ENCODE measurements at regions not wholly inside any gene's neighbourhood (a gene's known extent, or its start where the extent isn't known, plus 50 kb on each side); places are given as distances from the start of the nearest gene placed in this dataset.

GRCh38 chr4:24266951-24267722, 317.2 kb downstream of the DHX15 start:
- TF ChIP-seq CTCF (IDR thresholded peaks at IDR 0.05) = no peak
- DNase-seq = no peak
- Histone ChIP-seq H3K9ac (ENCODE audit: low read depth in 2 of 2, low read length in 2 of 2) (no peak overlapping the region), H3K27me3 (no peaks in the 10 kb centered on the region), H3K4me3 (no peak overlapping the region), H3K4me1 (no peaks in the 10 kb centered on the region), H3K27ac (no peak overlapping the region), H3K9me3 (no peaks in the 10 kb centered on the region), H3K36me3 (no peaks in the 10 kb centered on the region)
- intact Hi-C loops (cut with DNase I) = no loop called here

- no peaks in the 10 kb centered on the region for H3K9me3 ChIP-seq
- intact Hi-C loops (cut with DNase I) = no loop called here
- no peaks in the 10 kb centered on the region for H3K36me3 ChIP-seq
- no peak for DNase-seq
- H3K27me3 ChIP-seq = no peaks in the 10 kb centered on the region
- no peak overlapping the region for H3K4me3 ChIP-seq
- H3K9ac ChIP-seq (ENCODE audit: low read depth in 2 of 2, low read length in 2 of 2) = no peak overlapping the region
- no peak overlapping the region for H3K27ac ChIP-seq
- no peaks in the 10 kb centered on the region for H3K4me1 ChIP-seq
- TF ChIP-seq CTCF (IDR thresholded peaks at IDR 0.05) = no peak
Measured at GRCh38 chr4:24265989-24266388, 318.4 kb downstream of the DHX15 start.

GRCh38 chr4:24262616-24263015, 321.7 kb downstream of the DHX15 start:
- Histone ChIP-seq H3K4me1 (no peaks in the 10 kb centered on the region), H3K9me3 (no peaks in the 10 kb centered on the region)

GRCh38 chr4:24262084-24262483, 322.3 kb downstream of the DHX15 start:
- no peak for DNase-seq
- Histone ChIP-seq H3K27me3 (no peaks in the 10 kb centered on the region), H3K4me3 (no peak overlapping the region), H3K9ac (ENCODE audit: low read depth in 2 of 2, low read length in 2 of 2) (no peak overlapping the region), H3K4me1 (no peaks in the 10 kb centered on the region), H3K9me3 (no peaks in the 10 kb centered on the region), H3K27ac (no peak overlapping the region), H3K36me3 (no peaks in the 10 kb centered on the region)
- TF ChIP-seq CTCF (IDR thresholded peaks at IDR 0.05) = no peak
- intact Hi-C loops (cut with DNase I) = no loop called here

More at GRCh38 chr4:24262616-24263015, 321.7 kb downstream of the DHX15 start:
- no peak for TF ChIP-seq CTCF (IDR thresholded peaks at IDR 0.05)
- DNase-seq = no peak
- Histone ChIP-seq H3K27ac (no peak overlapping the region), H3K9ac (ENCODE audit: low read depth in 2 of 2, low read length in 2 of 2) (no peak overlapping the region), H3K27me3 (no peaks in the 10 kb centered on the region), H3K36me3 (no peaks in the 10 kb centered on the region), H3K4me3 (no peak overlapping the region)
- intact Hi-C loops (cut with DNase I) = no loop called here

GRCh38 chr4:24260923-24261564, 323.3 kb downstream of the DHX15 start:
- no peak for TF ChIP-seq CTCF (IDR thresholded peaks at IDR 0.05)
- Histone ChIP-seq H3K27ac (no peak overlapping the region), H3K9ac (ENCODE audit: low read depth in 2 of 2, low read length in 2 of 2) (no peak overlapping the region), H3K4me1 (no peaks in the 10 kb centered on the region), H3K9me3 (no peaks in the 10 kb centered on the region), H3K27me3 (no peaks in the 10 kb centered on the region), H3K4me3 (no peak overlapping the region), H3K36me3 (no peaks in the 10 kb centered on the region)
- DNase-seq = no peak
- intact Hi-C loops (cut with DNase I) = no loop called here

Data from colonic mucosa (tissue), 4 donors.